ENCODE measurements at regions not wholly inside any gene's neighbourhood (a gene's known extent, or its start where the extent isn't known, plus 50 kb on each side); places are given as distances from the start of the nearest gene placed in this dataset.

DNA sequence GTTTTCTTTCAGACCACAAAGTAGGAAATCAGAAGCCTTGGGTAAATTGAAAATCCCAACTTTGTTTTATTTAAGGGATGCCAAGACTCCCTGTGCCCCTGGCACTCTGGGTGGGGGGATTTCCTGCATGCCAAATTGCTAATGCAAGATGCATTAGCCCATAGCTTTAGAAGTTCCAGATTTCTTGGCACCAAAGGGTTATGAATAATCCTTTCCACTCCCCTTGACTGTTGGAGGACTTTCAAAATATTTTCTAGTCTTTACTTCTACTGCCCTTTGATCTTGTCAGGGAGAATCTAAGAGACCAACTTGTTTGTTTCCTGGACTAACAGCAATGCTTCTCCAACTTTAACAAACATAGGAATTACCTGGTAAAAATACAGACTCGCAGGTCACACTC is 81.8 kb upstream of the TGIF1 start:
- POLR2A ChIA-PET: no interaction called here

DNA sequence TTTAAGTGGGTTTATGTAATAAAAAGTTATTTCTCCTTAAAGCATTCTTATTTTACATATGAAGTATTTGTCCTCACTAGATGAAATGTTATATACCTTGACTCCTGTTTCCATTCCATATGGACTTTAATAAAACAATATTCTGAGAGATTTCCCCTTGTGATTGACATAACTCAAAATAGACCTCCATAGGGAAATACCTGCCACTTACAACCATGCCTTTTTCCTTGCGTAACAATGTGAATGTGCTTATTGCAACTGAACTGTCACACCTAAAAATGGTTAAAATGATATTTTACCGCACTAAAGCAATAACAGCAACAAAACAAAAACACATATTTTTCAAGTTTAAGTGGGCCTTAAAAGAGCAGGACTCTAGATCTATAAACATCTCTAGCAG is 70.3 kb upstream of the TGIF1 start:
- DNase-seq (ENCODE audit: low read depth, low spot score) (no peak), FAIRE-seq (no peak)
- Histone ChIP-seq H3K4me2 (ENCODE audit: insufficient read depth, low read length) (no peak overlapping the region), H3K79me2 (ENCODE audit: control insufficient read depth, insufficient read depth, low read length) (no peaks in the 10 kb centered on the region), H3K4me1 (ENCODE audit: control insufficient read depth, extremely low read depth, insufficient read depth, low read length) (no peaks in the 10 kb centered on the region), H3K27ac (ENCODE audit: insufficient read depth, low read depth, low read length) (no peak overlapping the region), H4K20me1 (replicated peaks; ENCODE audit: control insufficient read depth, extremely low read depth, insufficient read depth, low read length) (no peaks in the 10 kb centered on the region), H3K27me3 (ENCODE audit: control insufficient read depth in 2 of 2, insufficient read depth in 2 of 2, low read length in 2 of 2) (no peaks in the 10 kb centered on the region), H3K4me3 (replicated peaks in 1 of 3; ENCODE audit: insufficient read depth in 1 of 3, low read depth in 1 of 3, low read length in 3 of 3) (no peak overlapping the region), H3K9me1 (replicated peaks; ENCODE audit: control insufficient read depth, extremely low read depth, insufficient read depth, low read length) (no peaks in the 10 kb centered on the region), H3K36me3 (ENCODE audit: control insufficient read depth in 2 of 2, extremely low read depth in 1 of 2, insufficient read depth in 2 of 2, low read length in 2 of 2) (no peaks in the 10 kb centered on the region), H2AFZ (ENCODE audit: low read depth, low read length) (no peak overlapping the region), H3K9ac (replicated peaks; ENCODE audit: extremely low read depth, insufficient read depth, low read length) (no peak overlapping the region), H3K9me3 (replicated peaks; ENCODE audit: control insufficient read depth, insufficient read depth, low read length) (no peaks in the 10 kb centered on the region)
- no TSS peak for BruUV-seq (replicated peaks)
- TF ChIP-seq JUN (IDR thresholded peaks at IDR 0.05; ENCODE audit: borderline replicate concordance, insufficient read depth, insufficient read length, low read depth): no peak
- no peak for TF ChIP-seq EZH2 (IDR thresholded peaks at IDR 0.05; ENCODE audit: borderline replicate concordance, low read depth, low read length, severe bottlenecking)
- TF ChIP-seq, protein P1, sequence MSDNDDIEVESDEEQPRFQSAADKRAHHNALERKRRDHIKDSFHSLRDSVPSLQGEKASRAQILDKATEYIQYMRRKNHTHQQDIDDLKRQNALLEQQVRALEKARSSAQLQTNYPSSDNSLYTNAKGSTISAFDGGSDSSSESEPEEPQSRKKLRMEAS (IDR thresholded peaks at IDR 0.05; ENCODE audit: insufficient read depth, insufficient read length): no peak
- CTCF ChIA-PET: no interaction called here
- dilution Hi-C loops (cut with MboI; ENCODE audit: extremely low pct_ligation_motif_present, low sequenced_read_pairs) (no loop called here), intact Hi-C loops (cut with micrococcal nuclease) (no loop called here)
- POLR2A ChIA-PET: no interaction called here

More for the DNA sequence above, 81.8 kb upstream of the TGIF1 start:
- no peak overlapping the region for H3K4me3 ChIP-seq (replicated peaks in 1 of 3; ENCODE audit: insufficient read depth in 1 of 3, low read depth in 1 of 3, low read length in 3 of 3)
- TF ChIP-seq, protein P1 (IDR thresholded peaks at IDR 0.05; ENCODE audit: insufficient read depth, insufficient read length): no peak
- TF ChIP-seq, protein P2, sequence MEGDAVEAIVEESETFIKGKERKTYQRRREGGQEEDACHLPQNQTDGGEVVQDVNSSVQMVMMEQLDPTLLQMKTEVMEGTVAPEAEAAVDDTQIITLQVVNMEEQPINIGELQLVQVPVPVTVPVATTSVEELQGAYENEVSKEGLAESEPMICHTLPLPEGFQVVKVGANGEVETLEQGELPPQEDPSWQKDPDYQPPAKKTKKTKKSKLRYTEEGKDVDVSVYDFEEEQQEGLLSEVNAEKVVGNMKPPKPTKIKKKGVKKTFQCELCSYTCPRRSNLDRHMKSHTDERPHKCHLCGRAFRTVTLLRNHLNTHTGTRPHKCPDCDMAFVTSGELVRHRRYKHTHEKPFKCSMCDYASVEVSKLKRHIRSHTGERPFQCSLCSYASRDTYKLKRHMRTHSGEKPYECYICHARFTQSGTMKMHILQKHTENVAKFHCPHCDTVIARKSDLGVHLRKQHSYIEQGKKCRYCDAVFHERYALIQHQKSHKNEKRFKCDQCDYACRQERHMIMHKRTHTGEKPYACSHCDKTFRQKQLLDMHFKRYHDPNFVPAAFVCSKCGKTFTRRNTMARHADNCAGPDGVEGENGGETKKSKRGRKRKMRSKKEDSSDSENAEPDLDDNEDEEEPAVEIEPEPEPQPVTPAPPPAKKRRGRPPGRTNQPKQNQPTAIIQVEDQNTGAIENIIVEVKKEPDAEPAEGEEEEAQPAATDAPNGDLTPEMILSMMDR (IDR thresholded peaks at IDR 0.05; ENCODE audit: extremely low read depth in 1 of 2, insufficient read depth in 1 of 2, low read depth in 1 of 2, low read length in 2 of 2): no peak
- TF ChIP-seq POLR2AphosphoS5 (IDR thresholded peaks at IDR 0.05; ENCODE audit: insufficient read depth, low read depth, low read length) (no peak), JUN (IDR thresholded peaks at IDR 0.05; ENCODE audit: borderline replicate concordance, insufficient read depth, insufficient read length, low read depth) (no peak), FOS (IDR thresholded peaks at IDR 0.05; ENCODE audit: borderline replicate concordance, insufficient read depth, low read length) (no peak)
- CTCF ChIA-PET: interaction anchor here (1.0 to 1.3 kb wide), 2 partner anchors 15 to 30 kb away, joined by 3 read pairs; no protein-coding TSS in a partner anchor
- H3K4me1 ChIP-seq (ENCODE audit: control insufficient read depth, extremely low read depth, insufficient read depth, low read length): no peaks in the 10 kb centered on the region
- H3K4me2 ChIP-seq (ENCODE audit: insufficient read depth, low read length): no peak overlapping the region
- no peak overlapping the region for H2AFZ ChIP-seq (ENCODE audit: low read depth, low read length)
- no TSS peak for BruUV-seq (replicated peaks)
- DNase-seq (ENCODE audit: low read depth, low spot score): no peak
- H3K27ac ChIP-seq (ENCODE audit: insufficient read depth, low read depth, low read length): no peak overlapping the region
- H4K20me1 ChIP-seq (replicated peaks; ENCODE audit: control insufficient read depth, extremely low read depth, insufficient read depth, low read length): no peaks in the 10 kb centered on the region
- no peak overlapping the region for H3K9ac ChIP-seq (replicated peaks; ENCODE audit: extremely low read depth, insufficient read depth, low read length)
- FAIRE-seq: no peak
- dilution Hi-C loops (cut with MboI; ENCODE audit: extremely low pct_ligation_motif_present, low sequenced_read_pairs) (no loop called here), intact Hi-C loops (cut with micrococcal nuclease) (no loop called here)
- H3K27me3 ChIP-seq (ENCODE audit: control insufficient read depth in 2 of 2, insufficient read depth in 2 of 2, low read length in 2 of 2): peaks cover 0 to 11% of the 10 kb centered on the region in 2 experiments
- H3K9me3 ChIP-seq (replicated peaks; ENCODE audit: control insufficient read depth, insufficient read depth, low read length): no peaks in the 10 kb centered on the region
- H3K9me1 ChIP-seq (replicated peaks; ENCODE audit: control insufficient read depth, extremely low read depth, insufficient read depth, low read length): no peaks in the 10 kb centered on the region
- no peaks in the 10 kb centered on the region for H3K36me3 ChIP-seq (ENCODE audit: control insufficient read depth in 2 of 2, extremely low read depth in 1 of 2, insufficient read depth in 2 of 2, low read length in 2 of 2)
- H3K79me2 ChIP-seq (ENCODE audit: control insufficient read depth, insufficient read depth, low read length): no peaks in the 10 kb centered on the region
